Left hindlimb (tissue), 1 donor: ENCODE measurements at regions not wholly inside any gene's neighbourhood (a gene's known extent, or its start where the extent isn't known, plus 50 kb on each side); places are given as distances from the start of the nearest gene placed in this dataset.

Source experiments
- DNase-seq: peaks from one replicate; pipeline ENCODE4 v3.0.0-alpha.2; 2018

DNA sequence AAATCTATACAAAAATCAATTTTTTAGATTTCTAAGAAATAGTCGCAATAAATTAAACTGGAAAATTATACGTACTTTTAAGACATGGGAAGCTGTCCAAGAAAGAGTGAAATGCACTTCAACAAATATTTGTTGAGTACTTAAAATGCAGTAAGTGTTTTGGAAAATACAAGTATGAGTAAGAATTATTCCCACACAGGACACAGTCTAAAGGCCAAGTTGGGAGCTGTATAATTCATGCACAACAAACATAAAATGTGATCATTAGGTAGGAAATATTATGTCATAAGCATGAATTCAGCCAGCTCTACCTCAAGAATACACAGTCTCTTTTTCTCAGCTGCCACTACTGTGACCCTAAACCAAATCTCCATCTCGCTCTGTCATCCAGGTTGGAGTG is 267.6 kb downstream of the CNTN3 start:
- no peak for DNase-seq

DNA sequence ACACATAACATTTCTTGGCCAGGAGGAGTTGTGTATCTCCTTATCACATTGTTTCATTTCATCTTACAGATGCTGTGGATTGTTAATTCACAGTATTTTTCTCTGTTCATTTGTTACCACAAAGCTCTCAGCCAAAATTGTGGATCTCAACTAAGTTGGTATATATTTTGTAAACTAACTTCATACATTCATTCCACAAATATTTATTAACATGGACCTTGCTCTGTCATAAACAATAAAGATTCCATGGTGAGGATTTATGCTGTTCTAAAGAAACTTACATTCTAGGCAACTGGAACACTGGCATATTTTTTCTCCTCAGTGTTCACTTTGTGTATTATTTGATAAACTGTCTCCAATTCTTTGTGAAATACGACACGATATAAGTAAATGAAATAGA is 268.8 kb downstream of the CNTN3 start:
- no peak for DNase-seq

DNA sequence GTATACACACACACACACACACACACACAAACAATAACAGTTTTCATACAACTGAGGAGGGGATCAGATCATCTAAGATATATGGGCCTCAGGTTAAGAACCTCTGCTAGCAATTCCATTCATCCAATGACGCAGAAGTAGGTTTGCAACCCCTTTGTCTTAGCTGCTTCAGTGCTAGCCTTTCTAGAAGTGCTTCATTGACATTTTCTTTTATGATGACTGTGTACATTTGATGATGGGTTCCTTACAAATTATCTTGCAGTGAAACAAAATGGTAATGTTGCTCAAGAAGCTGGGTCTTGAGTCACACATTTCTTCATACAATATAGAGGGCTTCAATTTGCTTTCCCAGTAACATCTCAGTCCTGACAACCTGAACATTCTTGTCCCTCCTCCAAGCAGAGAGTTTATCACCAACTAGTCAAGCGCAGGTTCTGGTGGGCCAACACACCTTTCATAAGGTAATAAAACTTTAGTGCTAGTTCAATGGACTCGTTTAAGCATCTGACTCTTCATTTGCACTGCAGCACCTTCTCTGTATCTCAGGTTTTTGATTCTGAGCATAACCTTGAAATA is 269.5 kb downstream of the CNTN3 start:
- no peak for DNase-seq

GRCh38 chr3:74343391-74343790 is 271.1 kb downstream of the CNTN3 start:
- no peak for DNase-seq

DNA sequence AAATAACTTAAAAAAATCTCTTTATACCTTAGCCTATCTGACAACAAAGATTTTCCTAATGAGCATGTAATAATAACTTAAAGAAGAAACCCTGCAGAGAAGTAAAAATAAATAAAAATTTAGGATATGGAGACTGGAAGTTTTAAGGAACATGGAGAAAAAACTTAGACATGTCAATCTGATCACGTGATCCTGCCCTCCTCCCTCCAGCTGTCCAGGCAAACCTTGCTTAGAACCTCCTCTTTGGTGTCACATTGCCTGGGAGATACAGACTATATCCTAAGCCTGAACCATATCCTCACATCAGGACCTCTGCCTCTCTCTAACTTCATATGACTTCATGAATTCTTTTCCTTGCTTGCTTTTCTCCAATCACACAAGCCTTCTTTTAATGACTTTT is 275.5 kb downstream of the CNTN3 start:
- DNase-seq = no peak

GRCh38 chr3:74332165-74332564 is 282.3 kb downstream of the CNTN3 start:
- DNase-seq = no peak

DNA sequence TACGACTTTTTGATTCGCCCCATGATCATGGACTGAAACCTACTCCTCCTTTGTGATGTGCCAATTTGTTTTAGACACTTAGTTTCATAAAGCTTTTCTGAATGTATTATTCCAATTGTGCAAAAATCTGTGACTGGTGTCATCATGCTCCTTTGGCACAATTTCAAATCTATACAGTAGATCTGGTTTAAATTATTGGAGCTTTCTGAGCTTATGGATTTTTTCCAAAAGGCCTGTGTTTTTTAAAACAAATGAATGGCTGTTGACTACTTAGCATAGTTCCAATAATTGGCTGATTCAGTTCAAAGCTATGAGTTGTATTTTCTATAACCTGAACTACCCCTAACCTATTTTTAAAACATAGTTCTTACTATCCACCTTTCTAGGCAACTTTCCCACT is 282.7 kb downstream of the CNTN3 start:
- DNase-seq = no peak

GRCh38 chr3:74329096-74329495 is 285.4 kb downstream of the CNTN3 start:
- no peak for DNase-seq

- DNase-seq = no peak
Observed at GRCh38 chr3:74328435-74328834, 286.0 kb downstream of the CNTN3 start.

- no peak for DNase-seq
Observed at GRCh38 chr3:74315291-74315690, 299.2 kb downstream of the CNTN3 start.

DNA sequence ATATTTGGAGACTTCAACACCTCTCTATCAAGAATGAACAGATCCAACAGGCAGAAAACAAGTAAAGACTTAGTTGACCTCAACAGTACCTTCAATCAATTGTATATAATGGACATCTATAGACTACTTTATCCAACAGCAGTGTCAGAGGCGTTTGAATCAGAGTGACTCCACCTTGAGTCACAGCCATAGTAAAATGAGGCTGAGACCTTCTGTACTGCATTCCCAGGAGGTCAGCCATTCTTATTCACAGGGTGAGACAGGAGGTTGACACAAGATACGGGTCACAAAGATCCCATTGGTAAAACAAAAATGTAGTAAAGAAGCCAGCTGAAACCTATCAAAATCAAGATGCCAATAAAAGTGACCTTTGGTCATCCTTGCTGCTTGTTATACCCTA is 299.8 kb downstream of the CNTN3 start:
- DNase-seq = no peak

- no peak for DNase-seq
Observed at GRCh38 chr3:74309716-74310115, 304.7 kb downstream of the CNTN3 start.

DNA sequence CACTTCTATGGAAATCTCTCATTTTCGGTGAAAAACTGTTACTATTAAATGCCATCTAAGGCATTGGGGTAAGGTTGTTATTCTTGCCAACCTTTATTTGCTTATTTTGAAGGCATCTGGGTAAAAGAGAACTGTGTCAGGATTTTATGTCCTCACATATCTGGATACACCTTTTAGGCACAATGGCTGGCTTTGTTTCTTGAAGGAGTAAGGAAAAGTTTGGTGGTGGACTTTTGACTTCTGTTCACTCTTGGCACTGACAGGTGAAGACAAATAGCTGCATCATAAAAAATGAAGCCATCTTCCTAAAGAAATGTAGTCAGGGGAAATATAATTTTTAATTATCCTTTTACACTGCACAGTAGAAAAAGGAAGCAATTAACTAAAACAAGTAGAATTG is 310.0 kb downstream of the CNTN3 start:
- no peak for DNase-seq

- DNase-seq = no peak
Observed at GRCh38 chr3:74303711-74304110, 310.7 kb downstream of the CNTN3 start.

- no peak for DNase-seq
Observed at GRCh38 chr3:74302969-74303368, 311.5 kb downstream of the CNTN3 start.

DNA sequence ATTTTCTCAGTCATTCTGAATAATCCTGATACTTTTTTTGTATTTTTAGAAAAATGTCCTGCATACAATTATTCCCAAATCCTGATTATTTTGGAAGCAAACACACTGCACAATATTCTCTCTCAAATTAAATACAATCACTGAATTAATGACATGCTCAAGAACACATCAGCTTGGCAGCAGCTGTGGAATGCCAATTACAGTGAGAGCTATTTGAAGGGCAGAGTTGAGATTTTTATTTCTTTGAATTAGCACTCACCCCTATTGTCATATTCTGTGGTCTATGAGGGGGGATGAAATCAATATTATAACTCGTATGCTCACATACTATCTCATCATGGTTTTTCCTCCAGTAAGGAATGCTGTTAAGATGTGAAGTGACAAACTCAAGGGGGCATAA is 312.2 kb downstream of the CNTN3 start:
- no peak for DNase-seq

DNA sequence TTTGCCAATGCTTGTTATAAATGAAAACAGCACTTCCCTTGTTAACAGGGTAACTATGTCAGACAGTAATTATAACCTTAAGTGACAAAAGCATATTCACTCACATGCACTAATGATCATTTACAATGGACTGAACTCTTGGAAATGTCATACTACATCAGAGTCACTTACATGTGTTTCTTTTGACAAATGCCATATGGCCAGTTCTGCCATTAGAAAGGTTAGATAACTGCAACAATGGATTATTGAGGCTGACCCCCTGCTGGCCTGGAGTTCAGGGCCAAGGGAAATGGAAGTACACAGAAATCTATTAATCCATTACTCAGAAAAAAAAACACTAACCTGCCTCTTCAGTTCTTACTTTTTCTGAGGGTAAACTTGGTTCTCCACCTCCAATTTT is 313.4 kb downstream of the CNTN3 start:
- no peak for DNase-seq

DNA sequence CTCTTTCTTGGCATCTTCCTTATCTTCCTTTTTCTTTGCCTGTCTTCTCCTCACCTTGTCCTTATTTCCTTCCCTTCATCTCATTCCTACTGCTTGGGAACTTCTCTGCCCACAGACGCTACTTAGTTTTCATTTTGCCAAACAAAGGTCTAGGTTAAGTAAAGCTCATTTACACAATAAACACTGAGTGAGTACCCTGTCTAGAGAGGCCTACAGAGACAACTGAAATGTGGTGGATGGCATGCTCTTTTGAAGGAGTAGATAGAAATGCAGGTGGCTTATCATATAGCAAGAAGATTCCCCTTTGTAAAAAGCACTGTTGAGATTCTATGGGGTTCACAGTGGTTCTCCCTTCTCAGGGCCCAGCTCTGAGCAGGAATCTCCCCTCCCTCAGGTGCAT is 319.0 kb downstream of the CNTN3 start:
- no peak for DNase-seq

DNA sequence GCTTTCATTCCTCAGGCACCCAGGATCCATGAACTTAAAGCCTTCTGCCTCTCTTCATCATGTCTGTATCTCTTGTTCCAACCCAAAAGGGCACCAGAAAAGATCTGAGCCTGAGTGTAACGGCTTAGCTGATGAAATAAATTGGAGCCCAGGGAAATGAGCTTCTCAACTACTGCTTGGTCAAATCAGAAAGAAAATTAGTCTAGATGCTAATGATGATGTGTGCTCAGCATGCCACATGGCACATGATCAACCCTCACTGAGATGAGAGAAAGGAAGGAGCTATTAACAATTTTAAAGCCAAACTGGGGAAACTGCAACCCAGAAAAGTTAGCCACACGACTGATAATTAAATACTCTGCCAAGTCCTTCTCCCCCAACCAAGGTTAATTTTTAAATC is 325.7 kb downstream of the CNTN3 start:
- no peak for DNase-seq

DNA sequence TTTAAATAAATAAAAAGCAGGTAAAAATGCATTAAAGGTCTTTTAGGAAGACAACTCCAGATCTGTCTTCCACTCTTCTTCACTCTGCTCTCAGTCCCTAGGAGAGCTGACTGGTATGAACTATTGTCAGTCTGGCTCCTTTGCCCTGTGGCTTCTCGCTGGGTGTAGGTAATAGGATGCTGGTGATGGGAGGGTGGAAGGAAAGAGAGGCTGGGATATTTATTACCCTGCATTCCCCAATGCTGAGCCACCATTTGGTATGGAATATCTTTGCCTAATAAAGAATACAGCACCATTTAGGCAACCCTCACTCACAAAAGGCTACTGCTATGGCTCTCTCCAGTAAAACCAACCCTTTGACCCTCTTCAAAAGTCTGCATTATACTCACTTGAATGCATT is 326.9 kb downstream of the CNTN3 start:
- DNase-seq = no peak

DNA sequence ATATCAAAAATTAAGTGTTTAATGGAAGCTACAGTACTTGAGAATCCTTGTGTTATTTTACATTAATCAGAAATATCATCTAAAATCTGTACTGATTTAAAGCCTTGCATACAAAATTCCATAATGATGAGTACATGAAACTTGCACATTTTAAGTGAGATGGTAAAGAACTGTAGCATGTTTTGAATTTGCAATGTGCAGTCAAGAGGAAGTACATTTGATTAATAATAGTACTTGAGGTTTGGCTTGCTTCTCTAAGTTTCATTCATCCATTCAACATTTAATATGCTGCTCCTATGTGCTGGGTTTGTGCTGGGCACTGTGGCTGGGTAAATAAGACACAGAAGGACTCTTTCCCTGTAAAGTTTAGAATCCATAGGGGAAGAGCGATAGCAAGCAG is 332.3 kb downstream of the CNTN3 start:
- DNase-seq = no peak

- DNase-seq = no peak
Observed at GRCh38 chr3:74281705-74282104, 332.8 kb downstream of the CNTN3 start.

GRCh38 chr3:74273555-74274402 is 340.7 kb downstream of the CNTN3 start:
- DNase-seq = no peak

- DNase-seq = peak; percentile 71
Observed at GRCh38 chr3:74273091-74273490, 341.4 kb downstream of the CNTN3 start.

- DNase-seq = no peak
Observed at GRCh38 chr3:74271541-74271940, 342.9 kb downstream of the CNTN3 start.
